ENCODE measurements at regions not wholly inside any gene's neighbourhood (a gene's known extent, or its start where the extent isn't known, plus 50 kb on each side); places are given as distances from the start of the nearest gene placed in this dataset.

- H3K4me1 ChIP-seq (ENCODE audit: low read depth), result no peaks in the 10 kb centered on the region
- no peaks in the 10 kb centered on the region for H3K27me3 ChIP-seq
- peak; percentile 21 for TF ChIP-seq CTCF (IDR thresholded peaks at IDR 0.05; ENCODE audit: low read depth, low read length)
- no peak overlapping the region for H3K27ac ChIP-seq
- H3K9me3 ChIP-seq (ENCODE audit: low read depth), result no peaks in the 10 kb centered on the region
- H3K36me3 ChIP-seq, result no peaks in the 10 kb centered on the region
- H3K4me3 ChIP-seq, result no peak overlapping the region
- peak in 1 of 2 donors; percentile 32 for DNase-seq (ENCODE audit: low read depth in 1 of 2, low spot score in 1 of 2)
These were observed 157.4 kb upstream of the PDE5A start for GRCh38 chr4:119785963-119786362.

DNA sequence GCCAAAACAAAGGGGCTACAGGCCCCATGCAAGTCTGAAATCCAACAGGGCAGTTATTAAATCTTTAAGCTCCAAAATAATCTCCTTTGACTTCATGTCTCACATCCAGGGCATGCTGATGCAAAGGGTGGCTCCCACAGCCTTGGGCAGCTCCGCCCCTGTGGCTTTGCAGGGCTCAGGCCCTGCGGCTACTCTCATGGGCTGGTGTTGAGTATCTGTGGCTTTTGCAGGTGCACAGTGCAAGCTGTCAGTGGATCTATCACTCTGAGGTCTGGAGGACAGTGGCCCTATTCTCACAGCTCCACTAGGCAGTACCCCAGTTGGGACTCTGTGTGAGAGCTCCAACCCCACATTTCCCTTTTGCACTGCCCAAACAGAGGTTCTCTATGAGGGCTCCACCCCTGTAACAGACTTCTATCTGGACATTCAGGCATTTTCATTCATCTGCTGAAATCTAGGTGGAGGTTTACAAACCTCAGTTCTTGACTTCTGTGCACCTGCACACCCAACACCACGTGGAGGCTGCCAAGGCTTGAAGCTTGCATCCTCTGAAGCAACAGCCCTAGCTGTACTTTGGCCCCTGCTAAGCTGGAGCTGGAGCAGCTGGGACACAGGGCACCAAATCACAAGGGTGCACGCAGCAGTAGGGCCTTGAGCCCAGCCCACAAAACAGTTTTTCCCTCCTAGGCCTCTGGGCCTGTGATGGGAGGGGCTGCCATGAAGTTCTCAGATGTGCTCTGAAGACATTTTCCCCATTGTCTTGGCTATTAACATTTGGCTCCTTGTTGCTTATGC lies 154.8 kb upstream of the PDE5A start:
- no peak for DNase-seq (ENCODE audit: low read depth in 1 of 2, low spot score in 1 of 2)
- no peak overlapping the region for H3K4me3 ChIP-seq
- no peak for TF ChIP-seq CTCF (IDR thresholded peaks at IDR 0.05; ENCODE audit: low read depth, low read length)
- no peak overlapping the region for H3K27ac ChIP-seq
- H3K36me3 ChIP-seq, result no peaks in the 10 kb centered on the region
- no peaks in the 10 kb centered on the region for H3K4me1 ChIP-seq (ENCODE audit: low read depth)
- no peaks in the 10 kb centered on the region for H3K27me3 ChIP-seq
- H3K9me3 ChIP-seq (ENCODE audit: low read depth), result no peaks in the 10 kb centered on the region

DNA sequence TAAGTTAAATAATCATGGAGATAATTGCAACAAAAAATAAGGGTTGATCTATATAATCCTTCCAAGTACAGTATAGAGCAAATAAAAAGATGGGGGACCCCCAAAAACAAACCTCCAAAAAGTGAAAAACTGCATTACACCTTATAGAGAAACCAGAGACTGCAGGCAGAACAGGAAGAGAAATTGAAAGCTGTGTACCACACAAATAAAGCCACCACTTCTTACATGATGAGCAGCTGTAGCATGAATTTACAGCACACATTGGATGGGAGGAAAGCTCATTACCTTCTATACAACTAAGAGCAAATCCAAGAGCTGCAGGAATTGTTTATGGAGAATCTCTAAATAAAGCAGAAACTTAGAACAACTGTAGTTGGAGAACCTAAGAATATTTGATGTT lies 152.4 kb upstream of the PDE5A start:
- H3K9me3 ChIP-seq (ENCODE audit: low read depth), result no peaks in the 10 kb centered on the region
- no peak overlapping the region for H3K4me3 ChIP-seq
- H3K27me3 ChIP-seq, result no peaks in the 10 kb centered on the region
- no peaks in the 10 kb centered on the region for H3K4me1 ChIP-seq (ENCODE audit: low read depth)
- no peak for TF ChIP-seq CTCF (IDR thresholded peaks at IDR 0.05; ENCODE audit: low read depth, low read length)
- no peak overlapping the region for H3K27ac ChIP-seq
- no peak for DNase-seq (ENCODE audit: low read depth in 1 of 2, low spot score in 1 of 2)
- H3K36me3 ChIP-seq, result no peaks in the 10 kb centered on the region

DNA sequence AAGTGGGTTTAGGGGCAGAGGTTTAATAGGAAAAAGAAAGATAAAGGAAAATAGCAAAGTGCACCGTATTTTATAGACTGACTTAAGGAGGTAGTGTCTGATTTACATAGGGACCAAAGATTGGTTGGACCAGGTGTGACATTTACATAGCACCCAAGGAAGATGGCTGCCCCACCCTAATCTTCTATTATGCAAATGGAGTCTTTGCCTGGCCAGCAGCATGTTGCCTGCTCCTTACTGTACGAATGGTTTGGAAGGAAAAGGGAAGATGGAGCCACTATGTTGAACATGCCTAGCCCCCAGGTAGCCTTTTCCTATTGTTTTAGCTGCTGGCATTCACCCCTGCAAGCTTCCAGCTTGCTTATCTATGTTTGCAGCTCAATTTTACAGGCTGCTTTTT lies 146.2 kb upstream of the PDE5A start:
- no peak overlapping the region for H3K4me3 ChIP-seq
- no peaks in the 10 kb centered on the region for H3K4me1 ChIP-seq (ENCODE audit: low read depth)
- H3K27ac ChIP-seq, result no peak overlapping the region
- H3K27me3 ChIP-seq, result no peaks in the 10 kb centered on the region
- H3K9me3 ChIP-seq (ENCODE audit: low read depth), result no peaks in the 10 kb centered on the region
- TF ChIP-seq CTCF (IDR thresholded peaks at IDR 0.05; ENCODE audit: low read depth, low read length), result no peak
- DNase-seq (ENCODE audit: low read depth in 1 of 2, low spot score in 1 of 2), result no peak
- H3K36me3 ChIP-seq, result no peaks in the 10 kb centered on the region

DNA sequence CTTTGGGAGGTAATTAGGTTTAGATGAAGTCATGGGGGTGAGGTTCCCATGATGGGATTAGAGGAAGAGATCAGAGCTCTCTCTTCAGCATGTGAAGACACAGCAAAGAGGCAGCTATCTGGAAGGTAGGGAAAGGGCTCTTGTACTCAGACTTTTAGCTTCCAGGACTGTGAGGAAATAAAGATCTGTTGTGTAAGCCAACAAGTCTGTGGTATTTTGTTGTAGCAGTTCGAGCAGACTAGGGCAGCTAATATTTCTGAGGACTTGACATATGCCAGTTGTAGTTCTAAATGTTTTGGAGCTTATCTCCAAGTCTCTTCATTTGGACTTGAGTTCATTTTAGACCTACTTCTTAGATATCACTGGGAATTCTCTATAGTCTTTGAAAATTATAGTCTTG lies 137.3 kb upstream of the PDE5A start:
- no peak overlapping the region for H3K27ac ChIP-seq
- H3K9me3 ChIP-seq (ENCODE audit: low read depth), result no peaks in the 10 kb centered on the region
- H3K4me1 ChIP-seq (ENCODE audit: low read depth), result no peaks in the 10 kb centered on the region
- no peak for TF ChIP-seq CTCF (IDR thresholded peaks at IDR 0.05; ENCODE audit: low read depth, low read length)
- no peak overlapping the region for H3K4me3 ChIP-seq
- no peaks in the 10 kb centered on the region for H3K27me3 ChIP-seq
- DNase-seq (ENCODE audit: low read depth in 1 of 2, low spot score in 1 of 2), result no peak
- no peaks in the 10 kb centered on the region for H3K36me3 ChIP-seq

Measured in cardiac muscle cell (in vitro differentiated cells and primary cell).